Stimulated activated CD8-positive, alpha-beta memory T cell treated with anti-CD3 and anti-CD28 coated beads, Interleukin-15, amount 100 ng/mL, for 24 hours (primary cell): ENCODE measurements at regions not wholly inside any gene's neighbourhood (a gene's known extent, or its start where the extent isn't known, plus 50 kb on each side); places are given as distances from the start of the nearest gene placed in this dataset.
"Not testable (repeated sequence)": the region's sequence is repeated elsewhere in the genome, so short reads cannot be mapped to it uniquely, and the experiment has no call there.

Experiments
- DNase-seq: peaks from one replicate; pipeline ENCODE4 v3.0.0-alpha.2; 2020; ENCODE audit warnings: low read depth

DNA sequence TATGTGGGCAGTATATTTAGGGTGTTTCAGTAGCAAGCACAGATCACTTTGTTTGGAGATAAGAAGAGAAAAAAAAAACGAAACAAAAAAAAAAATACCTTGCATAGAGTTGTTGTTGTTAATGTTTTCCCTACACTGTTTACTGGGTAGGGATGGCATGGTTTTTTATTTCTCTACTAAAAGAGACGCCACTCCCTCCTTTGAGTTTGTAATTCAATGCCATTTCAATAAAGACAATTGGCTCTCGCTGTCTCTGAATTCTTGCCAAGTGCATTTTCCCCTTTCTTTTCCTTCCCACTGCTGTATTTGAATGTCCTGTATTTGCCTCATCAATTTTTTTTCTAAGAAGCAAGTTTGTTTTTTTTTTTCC is 213.9 kb upstream of the UBASH3B start:
- no peak for DNase-seq

DNA sequence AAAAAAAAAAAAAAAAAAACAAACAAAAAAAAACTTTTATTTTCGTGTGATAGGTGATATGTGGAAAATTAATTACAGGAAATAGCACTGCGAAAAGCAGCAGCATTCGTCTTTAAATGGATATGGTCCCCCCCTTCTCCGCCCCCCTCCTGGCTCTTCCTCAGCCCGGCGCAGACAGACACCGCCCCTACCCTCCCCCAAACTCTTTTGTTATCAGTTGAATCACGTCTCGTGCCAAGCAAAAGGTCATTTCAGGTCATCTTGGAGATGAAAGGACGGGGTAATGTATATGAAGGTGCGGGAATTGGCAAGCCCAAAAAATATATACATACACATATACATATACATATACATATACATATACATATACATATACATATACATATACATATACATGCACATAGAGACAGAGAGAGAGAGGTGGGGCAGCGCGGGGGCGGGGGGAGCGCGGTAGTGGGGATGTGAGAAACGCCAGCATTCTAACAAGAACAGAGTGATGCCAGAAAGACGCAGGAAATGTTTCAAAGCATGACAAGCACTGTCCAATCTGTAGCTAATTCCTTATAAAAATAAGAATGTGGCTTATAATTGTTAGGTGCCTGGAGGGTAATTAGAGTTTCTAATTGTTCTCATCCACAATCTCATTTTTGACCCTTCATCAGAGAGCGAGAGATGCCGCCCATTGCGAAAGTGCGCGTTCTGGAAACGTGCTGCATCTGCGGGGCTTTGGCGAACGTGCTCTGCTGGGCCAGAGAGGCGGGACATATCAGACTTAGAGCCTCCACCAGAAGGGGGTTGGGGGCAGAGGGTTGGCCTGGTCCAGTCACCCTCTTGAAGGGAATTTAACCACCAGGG is 214.5 kb upstream of the UBASH3B start:
- no peak for DNase-seq

DNA sequence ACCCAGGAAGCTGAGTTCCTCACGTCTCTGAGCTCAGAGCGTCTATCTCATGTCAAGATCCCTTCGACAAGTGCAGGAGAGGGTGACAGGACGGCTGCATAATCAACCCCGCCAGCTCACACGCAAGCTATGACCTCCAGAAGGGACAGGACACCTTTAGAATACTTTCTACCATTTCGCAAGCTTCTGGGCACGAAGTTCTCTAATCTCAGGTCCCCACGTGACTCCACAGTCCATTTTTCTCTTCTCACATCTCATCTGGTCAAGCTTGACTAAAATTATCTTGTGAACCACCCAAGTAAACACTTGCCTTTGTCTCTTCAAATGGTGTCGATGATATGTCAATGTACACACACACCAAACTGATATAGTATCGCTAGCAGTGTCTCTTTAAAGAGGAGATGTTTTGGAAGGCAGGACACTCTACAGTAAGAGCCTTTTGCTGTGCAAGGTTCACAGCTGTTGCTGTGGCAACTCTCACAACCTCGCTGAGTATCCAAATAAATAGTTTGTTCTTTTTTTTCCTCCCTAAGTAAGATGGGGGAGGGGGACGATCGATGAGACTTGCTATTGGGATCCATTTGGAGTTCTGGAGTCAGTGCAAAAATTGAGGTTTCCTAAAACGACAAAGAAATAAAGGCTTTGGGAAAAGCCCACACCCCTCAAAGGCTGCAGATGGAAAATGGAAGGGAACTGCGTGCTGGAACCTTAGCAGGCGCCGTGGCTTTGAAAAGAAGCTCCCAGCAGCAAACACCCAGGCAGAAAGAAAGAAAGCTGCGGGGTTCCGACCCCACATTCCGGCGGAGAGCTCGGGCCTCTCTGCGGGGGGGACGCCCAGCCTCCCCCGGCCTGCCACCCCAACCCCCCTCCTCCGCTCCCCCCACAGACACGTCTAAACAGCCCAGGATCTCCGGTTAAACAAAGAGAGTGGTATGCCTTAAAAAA is 215.4 kb upstream of the UBASH3B start:
- DNase-seq: no peak

DNA sequence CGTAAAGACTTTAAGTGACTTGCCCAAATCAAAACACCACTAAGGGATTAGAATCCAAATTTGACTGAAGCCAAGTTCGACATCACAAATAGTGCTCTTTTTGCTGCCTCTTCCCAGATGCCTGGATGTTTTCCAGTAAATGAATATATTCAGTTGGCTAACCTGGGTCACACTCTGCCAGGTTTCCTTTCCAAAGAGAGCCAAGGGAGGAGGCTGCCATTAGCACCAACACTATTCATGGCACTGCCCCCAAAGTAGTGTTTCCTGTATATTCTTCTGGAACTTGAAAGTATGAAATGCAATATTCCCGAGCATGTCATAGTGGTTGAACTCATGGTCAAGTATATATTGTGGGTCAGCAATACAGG is 219.3 kb upstream of the UBASH3B start:
- no peak for DNase-seq

DNA sequence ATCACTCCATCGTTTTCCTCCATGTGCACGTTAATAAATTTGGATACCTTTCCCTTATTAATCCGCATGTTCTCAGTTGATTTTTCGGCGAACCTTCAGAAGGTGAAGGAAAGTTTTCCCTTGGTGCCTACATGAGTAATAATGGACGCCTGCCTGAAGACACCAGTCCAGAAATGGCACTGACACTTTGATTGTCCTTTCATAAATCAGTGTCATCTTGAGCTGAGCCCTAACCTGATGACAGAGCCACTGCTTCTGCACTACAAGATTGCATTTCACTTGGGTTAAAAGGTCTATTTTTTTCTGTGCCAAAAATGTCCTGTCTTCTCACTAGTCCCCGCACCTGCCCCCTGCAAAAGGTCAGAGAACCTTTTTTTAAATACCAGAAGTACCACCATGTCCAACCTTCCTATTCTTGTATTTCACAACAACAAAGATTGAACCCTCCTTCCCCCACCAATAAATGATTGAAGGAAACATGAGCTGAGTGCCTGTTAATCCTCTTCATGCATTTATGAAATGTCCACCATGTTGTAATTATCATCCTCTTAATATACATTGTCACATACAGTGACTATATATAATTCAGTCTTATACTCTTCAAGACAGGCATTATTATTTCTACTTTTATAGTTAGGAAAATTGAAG is 219.9 kb upstream of the UBASH3B start:
- no peak for DNase-seq

DNA sequence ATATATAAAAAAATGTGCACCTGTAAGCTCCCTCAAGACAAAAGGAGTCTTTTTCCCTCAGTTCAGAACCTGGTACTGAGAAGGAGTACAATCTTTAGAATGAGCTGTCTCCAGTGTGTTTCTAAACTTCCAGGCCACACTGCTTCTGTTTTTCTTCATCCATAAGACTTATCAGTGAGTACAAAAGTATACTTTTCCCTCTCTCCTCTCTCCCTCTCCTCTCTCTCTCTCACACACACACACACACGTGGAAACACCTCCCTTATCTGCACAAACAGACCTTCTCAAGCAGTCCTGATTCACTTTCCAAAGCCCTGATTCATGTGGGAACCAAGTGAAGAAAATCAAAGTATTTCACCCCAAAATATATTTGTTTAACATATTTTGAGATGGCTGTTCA is 220.7 kb upstream of the UBASH3B start:
- no peak for DNase-seq

DNA sequence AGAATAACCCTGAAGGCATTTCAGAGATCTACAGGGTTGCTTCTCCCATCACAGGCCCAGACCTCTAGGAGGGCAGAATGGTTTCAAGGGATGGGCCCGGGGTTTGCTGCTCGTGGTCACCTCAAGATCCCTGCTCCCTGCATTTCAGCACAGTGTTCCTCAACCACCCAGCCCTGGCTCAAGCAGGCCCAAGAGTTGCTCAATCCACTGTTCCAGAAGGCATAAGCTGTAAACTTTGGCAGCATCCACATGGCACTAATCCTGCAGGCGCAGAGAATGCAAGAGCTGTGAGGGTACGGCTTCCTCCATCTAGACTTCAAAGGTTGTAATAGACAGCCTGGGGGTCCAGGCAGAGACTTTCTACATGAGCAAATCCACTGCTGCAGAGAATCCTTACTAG is 225.0 kb upstream of the UBASH3B start:
- no peak for DNase-seq

DNA sequence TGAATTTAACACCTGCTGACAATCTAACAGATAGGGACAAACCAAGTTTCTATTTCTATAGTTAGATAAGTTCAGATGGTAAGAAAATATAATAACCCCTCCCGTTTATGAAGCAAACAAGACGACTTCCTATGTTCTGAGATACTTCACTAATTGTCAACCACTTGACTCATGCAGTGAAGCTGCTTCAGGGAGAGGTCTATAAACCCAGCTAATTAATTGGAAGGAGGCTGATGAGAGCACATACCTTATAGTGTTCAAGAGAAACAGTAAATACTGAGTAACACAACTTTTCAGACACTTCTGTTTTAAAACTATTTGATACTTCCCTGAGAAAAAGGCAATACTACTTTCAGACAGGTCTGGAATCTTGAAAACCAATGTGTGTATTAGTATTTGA is 229.4 kb upstream of the UBASH3B start:
- DNase-seq: no peak

DNA sequence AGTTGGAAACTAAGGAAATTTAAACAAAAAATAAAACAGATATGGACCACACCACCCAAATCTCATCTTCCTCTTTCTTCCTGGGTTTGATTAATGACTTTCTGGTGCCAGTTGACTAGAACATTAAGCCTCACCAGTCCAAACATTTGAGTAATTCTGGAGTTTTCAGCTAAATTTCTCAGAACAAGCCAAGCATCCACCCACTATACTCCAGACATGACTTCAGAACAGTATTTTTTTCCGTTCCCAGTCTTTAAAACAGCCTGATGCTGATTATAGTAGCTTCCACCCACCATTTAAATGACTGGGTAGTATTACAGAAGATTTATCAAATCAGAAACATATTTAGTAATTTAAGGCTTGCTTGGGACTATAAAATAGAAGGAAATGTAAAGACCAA is 230.9 kb upstream of the UBASH3B start:
- DNase-seq: no peak

DNA sequence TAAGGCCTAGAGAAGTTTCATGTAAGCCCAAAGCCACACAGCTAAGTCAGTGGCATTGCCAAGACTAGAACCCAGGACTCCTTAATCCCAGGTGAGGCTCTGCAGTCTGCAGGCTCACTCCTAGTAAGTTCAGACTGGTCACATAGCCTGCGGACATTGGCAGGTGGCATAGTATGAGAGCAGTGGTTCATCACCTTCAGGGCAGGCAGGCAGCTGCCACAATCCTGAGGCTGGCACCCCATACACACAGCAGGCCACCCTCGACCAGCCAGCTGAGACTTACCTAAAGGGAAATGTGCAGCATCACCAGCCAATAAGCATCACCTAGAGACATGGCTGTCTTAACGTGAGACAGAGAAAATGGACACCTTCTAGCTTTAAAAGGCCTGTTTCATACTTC is 231.6 kb upstream of the UBASH3B start:
- no peak for DNase-seq

DNA sequence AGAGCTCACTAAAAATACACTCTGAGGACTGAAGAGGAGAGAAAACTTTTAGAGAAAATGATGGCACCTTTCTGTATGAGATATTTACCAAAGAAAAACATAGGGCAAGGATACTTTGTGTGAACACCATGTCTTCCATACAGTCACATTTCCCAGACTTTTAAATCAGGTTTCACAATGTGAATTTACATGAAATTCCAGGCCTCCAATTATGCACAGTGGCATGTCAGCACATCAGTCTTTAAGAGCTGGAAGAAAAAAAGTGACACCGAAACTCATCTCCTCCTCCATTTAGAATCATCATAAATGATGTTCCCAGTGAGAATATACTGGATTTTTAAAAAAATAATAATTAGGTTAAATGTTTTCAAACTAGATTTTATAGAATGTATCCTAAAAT is 232.2 kb upstream of the UBASH3B start:
- no peak for DNase-seq

DNA sequence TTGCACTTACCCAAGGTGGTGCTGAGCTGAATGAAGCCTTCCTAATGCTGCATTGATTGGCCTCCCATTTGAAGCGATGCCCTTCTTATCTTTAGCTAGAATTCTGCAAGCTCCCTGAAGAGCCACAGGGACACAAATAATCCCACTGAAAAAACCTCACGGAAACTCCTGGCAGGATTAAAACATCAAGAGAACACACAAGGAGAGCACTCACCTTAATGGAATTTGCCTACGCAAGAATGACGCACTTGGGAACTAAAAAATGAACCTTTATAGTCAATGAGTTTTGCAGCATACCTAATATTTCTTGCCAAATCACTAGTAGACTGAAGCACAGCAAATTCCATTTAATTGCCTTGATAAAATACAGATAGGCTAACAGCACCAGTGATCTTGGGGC is 232.8 kb upstream of the UBASH3B start:
- DNase-seq: no peak

DNA sequence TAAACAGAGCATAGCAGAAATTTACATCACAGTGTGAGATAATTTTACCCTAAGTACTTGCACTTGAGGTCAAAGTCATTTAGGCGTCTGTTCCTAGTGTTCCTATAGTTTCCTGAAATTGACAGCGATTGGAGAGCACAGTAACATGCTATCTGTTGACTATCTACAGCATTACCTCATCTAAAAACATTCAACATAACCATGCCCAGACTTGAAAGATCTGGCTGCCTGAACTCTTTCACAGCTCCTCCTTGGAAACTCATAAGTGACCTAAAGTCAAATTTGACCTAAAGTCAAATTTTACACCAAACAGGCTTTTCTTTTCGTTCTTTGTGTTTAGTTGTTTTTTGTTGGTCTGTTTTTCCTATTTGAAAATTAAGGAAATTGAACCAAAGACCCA is 233.8 kb upstream of the UBASH3B start:
- DNase-seq: no peak

DNA sequence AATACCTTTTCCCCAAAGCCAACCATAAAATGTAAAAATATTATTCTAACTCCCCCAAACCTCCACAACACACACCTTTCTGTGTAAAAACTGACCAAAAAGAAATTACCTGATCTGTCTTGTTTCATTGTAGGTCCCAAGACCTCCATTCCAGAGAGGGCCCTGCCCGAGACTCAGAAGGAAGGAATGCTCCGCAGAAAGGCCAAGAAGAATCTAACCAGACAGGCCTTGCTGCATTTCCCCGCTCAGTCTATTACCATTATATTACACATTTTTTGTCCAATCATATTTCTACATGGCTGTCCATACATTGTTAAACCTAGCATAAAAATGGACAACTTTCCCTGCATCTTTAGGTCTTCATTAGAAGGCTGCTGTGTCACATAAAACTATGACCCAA is 237.5 kb upstream of the UBASH3B start:
- no peak for DNase-seq

DNA sequence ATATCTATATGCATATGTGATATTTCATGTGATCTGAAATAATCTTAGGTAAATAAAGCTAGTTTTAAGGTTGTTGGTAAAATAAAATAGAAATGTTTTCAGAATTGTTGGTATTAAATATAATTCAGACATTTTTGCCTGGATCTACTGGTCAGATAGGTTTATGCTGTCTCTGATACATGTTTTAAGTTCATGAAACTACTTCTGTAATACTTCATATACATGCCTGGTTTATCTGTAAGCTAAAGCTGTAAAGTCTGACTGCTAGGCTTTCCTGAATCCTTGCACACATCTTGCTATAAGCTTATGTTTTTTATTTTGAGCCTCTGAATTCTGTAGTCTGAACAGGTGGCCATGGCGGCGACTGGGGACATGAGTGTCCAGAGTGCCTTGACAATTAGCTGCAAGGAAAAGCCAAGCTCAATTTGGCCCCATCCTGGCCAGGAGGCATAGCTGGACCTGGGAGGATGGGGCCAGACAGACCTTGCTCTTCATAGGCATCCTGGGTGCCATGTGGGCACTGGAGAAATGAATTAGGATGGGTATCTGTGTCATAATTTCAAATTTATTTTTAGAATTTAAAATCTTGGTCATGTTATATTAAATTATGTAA is 241.0 kb upstream of the UBASH3B start:
- DNase-seq: no peak

DNA sequence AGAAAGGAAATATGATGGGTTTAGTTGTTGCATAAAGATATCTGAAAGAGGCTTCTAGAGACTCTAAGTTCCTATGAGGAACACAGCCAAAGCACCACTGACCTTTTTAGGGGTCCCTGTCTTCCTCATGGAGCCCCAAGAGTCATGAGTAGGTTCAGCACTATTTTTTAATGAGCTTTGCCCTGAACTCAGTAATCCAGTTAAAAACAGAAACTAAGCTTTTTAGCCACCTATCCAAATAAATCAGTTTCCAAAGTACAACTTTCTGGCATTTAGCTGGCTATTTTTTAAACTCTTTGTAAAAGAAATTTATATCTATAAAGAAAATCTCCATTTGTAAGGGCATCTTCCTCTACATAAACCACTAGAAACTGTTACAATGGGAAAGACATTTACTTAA is 241.8 kb upstream of the UBASH3B start:
- no peak for DNase-seq

DNA sequence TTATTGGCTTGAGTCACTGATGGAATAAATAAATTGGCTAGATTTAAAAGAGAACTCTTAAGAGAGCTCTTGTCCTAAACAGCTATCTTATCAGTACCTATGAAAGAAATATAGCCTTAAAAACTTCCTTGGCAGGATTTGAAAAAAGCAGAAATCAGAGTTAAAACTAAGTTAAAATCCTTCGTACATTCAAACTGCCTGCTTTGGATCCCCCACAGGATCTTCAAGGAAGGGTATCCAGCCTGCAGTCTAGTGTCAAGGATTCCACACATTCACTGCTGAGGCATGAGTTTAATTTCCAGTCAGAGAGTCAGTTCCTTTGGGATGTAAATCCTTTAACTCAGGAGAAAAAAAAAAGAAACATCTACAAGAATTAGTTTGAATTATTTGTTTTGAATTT is 242.9 kb upstream of the UBASH3B start:
- no peak for DNase-seq

DNA sequence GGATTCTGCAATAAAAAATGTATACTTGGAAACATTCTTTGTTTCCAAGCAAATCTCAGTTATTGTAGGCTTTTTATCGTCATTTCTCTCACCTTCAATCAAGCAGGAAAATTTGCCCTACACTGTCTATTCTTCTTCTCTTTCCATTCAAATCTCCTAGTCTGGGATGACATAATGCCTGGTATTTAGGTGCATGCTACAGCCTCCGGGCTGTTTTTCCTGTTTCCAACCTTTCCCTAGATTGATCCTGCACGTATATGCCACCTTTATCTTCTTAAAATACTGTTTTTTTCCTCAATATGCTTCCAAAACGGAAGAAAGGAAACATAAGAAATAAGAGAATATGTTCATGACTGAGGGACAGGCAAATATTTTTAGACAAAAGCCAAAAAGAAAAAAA is 249.1 kb upstream of the UBASH3B start:
- no peak for DNase-seq

DNA sequence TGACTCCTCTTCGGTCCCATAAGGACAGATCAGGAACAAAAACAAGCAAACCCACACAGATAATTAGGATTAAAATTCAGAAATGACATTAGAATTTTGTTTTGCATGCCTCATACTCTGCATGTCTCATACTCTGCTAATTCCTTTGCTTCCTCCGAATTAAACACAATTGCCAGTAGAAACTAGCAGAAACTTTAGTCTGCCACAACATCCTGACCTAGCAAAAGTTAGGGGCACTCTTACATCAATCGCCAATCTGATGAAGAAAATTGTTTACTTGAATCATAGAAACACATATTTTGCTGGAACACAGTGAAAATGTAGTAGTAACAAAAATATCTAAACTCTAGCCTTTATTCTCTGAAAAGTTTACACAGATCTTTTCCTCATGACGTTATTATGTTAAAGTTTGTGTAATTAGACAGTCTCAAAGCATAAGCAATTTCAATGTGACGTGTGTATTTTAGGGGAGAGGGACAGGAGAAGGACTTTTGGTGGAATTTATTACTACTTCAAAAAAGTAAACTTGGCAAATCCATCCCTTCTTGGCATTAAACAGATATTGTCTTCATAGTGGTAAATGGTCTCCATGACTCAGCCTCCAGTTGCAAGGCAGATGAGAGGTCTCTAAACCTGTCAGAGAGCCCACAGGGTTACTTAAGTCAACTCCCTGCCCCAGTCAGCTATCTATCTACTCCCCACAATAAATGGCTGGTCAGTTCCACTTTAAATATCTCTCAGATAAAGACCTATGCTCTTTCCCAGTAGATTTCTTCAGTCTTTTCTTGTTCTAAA is 249.8 kb upstream of the UBASH3B start:
- DNase-seq: no peak

DNA sequence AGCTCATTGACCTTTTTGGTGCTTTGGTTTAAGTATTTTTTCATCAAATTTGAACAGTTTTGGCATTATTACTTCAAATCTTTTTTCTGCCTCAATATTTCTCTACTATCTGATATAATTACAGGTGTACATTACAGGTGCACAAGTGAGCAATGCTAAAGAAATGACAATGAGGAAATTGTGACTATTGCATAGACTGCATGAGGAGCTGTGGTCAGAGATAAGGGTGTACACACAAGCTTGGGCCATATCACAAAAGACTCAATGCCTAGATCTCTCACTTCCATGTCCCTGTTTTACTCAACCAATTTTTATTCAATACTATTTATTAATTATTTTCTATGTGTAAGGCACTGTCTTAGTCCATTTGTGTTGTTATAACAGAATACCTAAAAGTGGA is 251.0 kb upstream of the UBASH3B start:
- no peak for DNase-seq

DNA sequence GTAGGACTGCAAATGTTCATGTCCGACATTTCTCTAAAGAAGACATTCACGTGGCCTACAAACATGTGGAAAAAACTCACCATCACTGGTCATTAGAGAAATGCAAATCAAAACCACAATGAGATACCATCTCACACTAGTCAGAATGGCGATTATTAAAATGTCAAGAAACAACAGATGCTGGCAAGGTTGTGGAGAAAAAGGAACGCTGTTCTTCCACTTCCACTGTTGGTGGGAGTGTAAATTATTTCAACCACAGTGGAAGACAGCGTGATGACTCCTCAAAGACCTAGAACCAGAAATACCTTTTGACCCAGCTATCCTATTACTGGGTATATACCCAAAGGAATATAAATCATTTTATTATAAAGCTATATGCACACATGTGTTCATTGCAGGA is 253.9 kb upstream of the UBASH3B start:
- DNase-seq: not testable (repeated sequence)

DNA sequence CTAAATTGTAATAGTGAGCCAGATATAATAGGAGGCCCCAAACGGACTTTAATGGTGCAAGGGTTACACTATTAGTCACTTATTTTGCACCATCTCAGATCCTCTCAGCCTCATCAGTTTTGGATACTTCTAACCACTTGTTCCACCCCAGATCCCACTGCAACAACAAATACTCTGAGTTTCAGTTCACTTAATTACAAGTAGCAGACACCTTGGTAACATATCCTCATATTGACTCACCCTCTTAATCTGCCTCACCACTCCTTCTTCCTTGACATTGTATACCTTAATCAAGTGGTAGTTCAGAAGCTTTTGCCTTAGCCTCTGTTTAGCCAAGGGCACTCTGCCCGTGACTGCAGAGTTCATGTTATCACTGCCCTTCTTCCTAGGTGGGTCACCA is 256.1 kb upstream of the UBASH3B start:
- DNase-seq: no peak
